Heart right ventricle (tissue), 16 donors: ENCODE measurements at regions not wholly inside any gene's neighbourhood (a gene's known extent, or its start where the extent isn't known, plus 50 kb on each side); places are given as distances from the start of the nearest gene placed in this dataset.
A peak's percentile ranks its signal among the peaks of the same experiment; 100 is the strongest.

Experiments used
- ATAC-seq, 8 donors: fragments of 200-7000 bp; cut with Tn5 transposase; one replicate each; pipeline ENCODE4 v1.9.1; 2020; ENCODE audit warnings: mild to moderate bottlenecking in 8 of 8, moderate library complexity in 8 of 8, moderate number of reproducible peaks in 1 of 8
- DNase-seq, 2 donors: peaks; one replicate each; pipeline ENCODE4 v3.0.0-alpha.2; 2020
- H3K27ac ChIP-seq, 10 donors: fragments of 200-600 bp; sonication (generic) in 2 of 10; one replicate each; pipeline versions ENCODE4 v1.5.0 to v1.8.0; 2020 to 2022; ENCODE audit warnings: mild to moderate bottlenecking in 3 of 10
- H3K27me3 ChIP-seq, 7 donors: fragments of 200-600 bp; one replicate each; pipeline ENCODE4 v1.8.0; 2021 to 2022; ENCODE audit warnings: mild to moderate bottlenecking in 2 of 7
- H3K36me3 ChIP-seq, 9 donors: fragments of 200-600 bp; sonication (generic) in 1 of 9; one replicate each; pipeline versions ENCODE4 v1.5.0 to v1.8.0; 2020 to 2022; ENCODE audit warnings: mild to moderate bottlenecking in 2 of 9
- H3K4me1 ChIP-seq, 9 donors: fragments of 200-600 bp; sonication (generic) in 1 of 9; one replicate each; pipeline versions ENCODE4 v1.5.0 to v1.8.0; 2020 to 2022; ENCODE audit warnings: mild to moderate bottlenecking in 4 of 9
- H3K4me3 ChIP-seq, 10 donors: fragments of 200-600 bp; sonication (generic) in 2 of 10; one replicate each; pipeline versions ENCODE4 v1.5.0 to v1.8.0; 2020 to 2022; ENCODE audit warnings: mild to moderate bottlenecking in 7 of 10, moderate library complexity in 2 of 10
- H3K9me3 ChIP-seq, 11 donors: fragments of 200-600 bp in 10 of 11; sonication (generic) in 2 of 11; one replicate each; pipeline versions ENCODE4 v1.5.0 to v1.8.0; 2013 to 2022; ENCODE audit warnings: mild to moderate bottlenecking in 2 of 11, control low read depth in 1 of 11, moderate library complexity in 1 of 11
- CTCF ChIP-seq, 9 donors: fragments of 200-600 bp; sonication (generic) in 2 of 9; IDR thresholded peaks; one replicate each; pipeline versions ENCODE4 v1.5.0 to v1.8.0; 2021 to 2022; ENCODE audit warnings: antibody characterized with exemption in 9 of 9, mild to moderate bottlenecking in 5 of 9, moderate library complexity in 1 of 9
- WGBS, 2 donors: extraction: QIAGEN DNeasy Blood & Tissue Kit; methylation state at CpG; one replicate each; pipeline ENCODE4 v1.1.7; 2013; ENCODE audit warnings: inconsistent platforms in 1 of 2; 5-methylcytosine and 5-hydroxymethylcytosine counted together
- intact Hi-C, 10 donors: fragments of 100-400 bp; cut with DNase I; formaldehyde crosslinking; loops; one replicate each; pipeline versions ENCODE4 v1.11.1 to v1.14.2; 2022
- donor health status: Arrhythmogenic right ventricular cardiomyopathy.
- donor health status: ischemic (EF 13 %, LVEDD 7.1; RV severe dilation, severe dysfunction).
- donor health status: healthy with polysubstance abuse.
- donor health status: DM: no; HTN: yes; CAD: no.
- donor health status: DM: no; HTN: no; CAD: no.
- donor health status: ischemic (EF 25% LVEDD 6.9; RV normal size, moderate dysfunction).
- donor health status: ischemic (EF 25% LVEDD 5.7; RV mildly dilated, moderate dysfunction).
- donor health status: healthy.
- donor health status: DM: yes; HTN: yes; CAD: no.
- donor health status: Ischemic cardiomyopathy.
- donor health status: ischemic (EF 35%, LVEDD 5.7; RV mildly dilated, moderate dysfunction).
- donor health status: nonischemic (EF 11% LVEDD 7.7; RV severe dilation, severe dysfunction).
- donor health status: DM: yes; HTN: yes; CAD: no.
- donor health status: PGD.
- donor health status: ischemic (EF 29% LVEDD 5.4; RV normal size, mild dysfunction).
- donor health status: nonischemic (EF 23%, LVEDD 6.1; RV moderate dilation, normal function).

- peak in 1 of 8 donors; percentile 18 for ATAC-seq
- intact Hi-C loops: loop anchor here in 1 of 10 donors (10.0 kb wide), 1 partner anchor 200 kb away; no protein-coding TSS in a partner anchor
- Histone ChIP-seq H3K36me3 (no peaks in the 10 kb centered on the region), H3K27me3 (no peaks in the 10 kb centered on the region), H3K4me3 (no peak overlapping the region), H3K9me3 (no peaks in the 10 kb centered on the region), H3K27ac (peak overlapping the region in 1 of 10 donors; percentile 3), H3K4me1 (peaks cover 8 to 37% (median 27%) of the 10 kb centered on the region in 9 donors)
- WGBS, 2 donors: 53 to 66% methylated on average over 2 of the region's 2 CpGs
- no peak for TF ChIP-seq CTCF (IDR thresholded peaks at IDR 0.05)
- DNase-seq: peak in 1 of 2 donors; percentile 12
Measured at GRCh38 chr5:173494446-173494845, 122.0 kb downstream of the BOD1 start.

- intact Hi-C loops: loop anchor here in 1 of 10 donors (10.0 kb wide), 1 partner anchor 199 kb away; no protein-coding TSS in a partner anchor
- no peak for TF ChIP-seq CTCF (IDR thresholded peaks at IDR 0.05)
- no peak overlapping the region for H3K27ac ChIP-seq
Measured at GRCh38 chr5:173493846-173494245, 122.6 kb downstream of the BOD1 start.

GRCh38 chr5:173493040-173493439 is 123.4 kb downstream of the BOD1 start:
- no peak for TF ChIP-seq CTCF (IDR thresholded peaks at IDR 0.05)
- Histone ChIP-seq H3K4me1 (peaks cover 0 to 23% (median 16%) of the 10 kb centered on the region in 9 donors), H3K4me3 (no peak overlapping the region), H3K27ac (no peak overlapping the region), H3K27me3 (no peaks in the 10 kb centered on the region), H3K36me3 (no peaks in the 10 kb centered on the region), H3K9me3 (no peaks in the 10 kb centered on the region)
- no peak for DNase-seq
- WGBS, 2 donors: 85 to 87% methylated on average over 2 of the region's 2 CpGs
- no peak for ATAC-seq
- intact Hi-C loops: loop anchor here in 1 of 10 donors (10.0 kb wide), 1 partner anchor 198 kb away; no protein-coding TSS in a partner anchor

More at GRCh38 chr5:173493846-173494245, 122.6 kb downstream of the BOD1 start:
- H3K4me1 ChIP-seq: peaks cover 2 to 31% (median 21%) of the 10 kb centered on the region in 9 donors
- H3K9me3 ChIP-seq: no peaks in the 10 kb centered on the region
- no peaks in the 10 kb centered on the region for H3K36me3 ChIP-seq
- no peak for DNase-seq
- WGBS, 2 donors: 79 to 85% methylated on average over 6 of the region's 6 CpGs
- H3K4me3 ChIP-seq: no peak overlapping the region
- H3K27me3 ChIP-seq: no peaks in the 10 kb centered on the region
- ATAC-seq: no peak

- no peak for TF ChIP-seq CTCF (IDR thresholded peaks at IDR 0.05)
- Histone ChIP-seq H3K4me3 (no peak overlapping the region), H3K4me1 (peaks cover 0 to 10% (median 4%) of the 10 kb centered on the region in 9 donors), H3K27ac (no peak overlapping the region), H3K36me3 (no peaks in the 10 kb centered on the region), H3K9me3 (no peaks in the 10 kb centered on the region), H3K27me3 (no peaks in the 10 kb centered on the region)
- ATAC-seq (no peak), DNase-seq (no peak)
- intact Hi-C loops: loop anchor here in 1 of 10 donors (10.0 kb wide), 1 partner anchor 196 kb away; no protein-coding TSS in a partner anchor
- 81 to 83% methylated on average over 1 of the region's 1 CpG for WGBS, 2 donors
Measured at GRCh38 chr5:173490681-173491080, 125.8 kb downstream of the BOD1 start.
